Spleen (tissue), 7 donors: ENCODE measurements at regions not wholly inside any gene's neighbourhood (a gene's known extent, or its start where the extent isn't known, plus 50 kb on each side); places are given as distances from the start of the nearest gene placed in this dataset.

Source experiments
- CTCF ChIP-seq, 11 experiments: fragments of 200-600 bp in 7 of 11; fragments of 450-650 bp in 4 of 11; sonication (generic) in 4 of 11; IDR thresholded peaks in 8 of 11; conservative IDR thresholded peaks in 3 of 11; 1 replicate in 7 of 11; 2 replicates in 4 of 11; pipeline versions ENCODE4 v1.4.0 to v1.8.0; 2016 to 2021; ENCODE audit warnings: antibody characterized with exemption in 11 of 11, inconsistent platforms in 4 of 11, mild to moderate bottlenecking in 1 of 11
- POLR2A ChIP-seq, 3 donors: fragments of 450-650 bp; IDR thresholded peaks; one replicate each; pipeline ENCODE4 v1.5.1; 2017; ENCODE audit warnings: antibody characterized with exemption in 3 of 3, mild to moderate bottlenecking in 1 of 3
- donor health status: DM: no; HTN: no; CAD: no; lungs with moderate emphysema.
- donor health status: DM: no; HTN: no; CAD: no.
- donor health status: DM: no; HTN: no; CAD: no.

DNA sequence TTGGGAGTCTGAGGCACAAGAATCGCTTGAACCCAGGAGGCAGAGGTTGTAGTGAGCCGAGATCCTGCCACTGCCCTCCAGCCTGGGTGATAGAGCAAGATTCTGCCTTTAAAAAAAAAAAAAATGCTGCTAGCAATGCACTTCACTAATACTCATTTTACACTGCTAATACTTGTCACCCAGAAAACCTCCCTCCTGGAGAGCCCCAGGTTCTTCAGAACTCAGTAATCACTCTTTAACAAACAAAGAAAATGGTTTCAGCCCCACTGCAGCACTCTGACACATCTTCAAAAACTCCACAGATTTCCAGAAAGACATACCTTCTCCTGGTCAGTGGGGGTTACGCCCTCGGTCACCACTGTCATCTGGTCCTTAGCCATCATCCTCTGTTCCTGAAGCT, 366.7 kb downstream of the SHQ1 start:
- TF ChIP-seq CTCF (IDR thresholded peaks at IDR 0.05 in 8 of 11, conservative IDR thresholded peaks at IDR 0.05 in 3 of 11) = no peak
- no peak for TF ChIP-seq POLR2A (IDR thresholded peaks at IDR 0.05)
